DMS 273 (cell line): ENCODE measurements at regions not wholly inside any gene's neighbourhood (a gene's known extent, or its start where the extent isn't known, plus 50 kb on each side); places are given as distances from the start of the nearest gene placed in this dataset.

ENCODE experiments used
- DNase-seq: peaks from one replicate; lab custom pipeline; 2025; ENCODE audit not compliant: unreplicated experiment; lab: John Stamatoyannopoulos, UW

DNA sequence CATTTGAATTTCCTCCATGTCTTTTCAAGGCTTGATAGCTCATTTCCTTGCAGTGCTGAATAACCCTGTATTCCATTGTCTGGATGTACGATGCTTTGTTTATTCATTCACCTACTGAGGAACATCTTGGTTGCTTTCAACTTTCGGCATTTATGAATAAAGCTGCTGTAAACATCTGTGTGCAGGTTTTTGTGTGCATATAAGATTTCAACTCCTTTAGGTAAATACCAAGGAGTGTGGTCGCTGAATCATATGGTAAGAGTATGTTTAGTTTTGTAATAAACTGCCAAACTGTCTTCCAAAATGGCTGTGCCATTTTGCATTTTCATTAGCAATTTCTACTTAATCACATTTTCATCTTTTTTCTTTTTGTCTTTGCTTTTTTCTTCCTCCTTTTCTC is 327.7 kb upstream of the TBX3 start:
- no peak for DNase-seq

DNA sequence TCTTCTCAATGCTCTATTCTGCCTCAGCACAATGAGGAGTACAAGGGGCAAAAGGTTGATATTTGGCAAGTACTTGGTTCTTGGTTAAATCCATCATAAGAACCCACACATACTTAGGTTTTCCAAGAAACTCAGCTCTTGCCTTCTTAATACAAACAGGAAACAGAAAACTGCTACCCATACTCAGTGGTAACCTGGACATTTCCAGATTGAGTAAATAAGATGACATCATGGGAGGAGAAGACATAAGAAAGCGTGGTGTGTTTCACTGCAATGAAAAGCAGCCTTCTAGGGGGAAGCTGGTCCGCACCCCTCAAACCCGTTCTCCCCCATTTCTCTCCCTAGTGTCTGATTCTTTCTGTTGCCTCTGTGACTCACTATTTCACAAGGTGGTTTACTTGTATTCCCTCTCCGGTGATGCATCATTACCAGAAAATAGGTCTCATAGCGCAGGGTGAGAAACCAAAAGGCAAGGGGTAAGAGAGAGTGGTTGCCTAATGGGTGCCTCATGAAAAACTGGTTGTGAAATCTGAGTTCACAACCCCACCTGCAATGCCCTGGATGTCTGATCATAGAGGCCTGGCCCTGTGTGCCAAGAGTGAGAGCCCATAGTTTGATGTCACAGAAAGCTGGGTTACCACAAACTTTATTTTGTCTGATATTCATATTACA is 326.5 kb upstream of the TBX3 start:
- DNase-seq = no peak

DNA sequence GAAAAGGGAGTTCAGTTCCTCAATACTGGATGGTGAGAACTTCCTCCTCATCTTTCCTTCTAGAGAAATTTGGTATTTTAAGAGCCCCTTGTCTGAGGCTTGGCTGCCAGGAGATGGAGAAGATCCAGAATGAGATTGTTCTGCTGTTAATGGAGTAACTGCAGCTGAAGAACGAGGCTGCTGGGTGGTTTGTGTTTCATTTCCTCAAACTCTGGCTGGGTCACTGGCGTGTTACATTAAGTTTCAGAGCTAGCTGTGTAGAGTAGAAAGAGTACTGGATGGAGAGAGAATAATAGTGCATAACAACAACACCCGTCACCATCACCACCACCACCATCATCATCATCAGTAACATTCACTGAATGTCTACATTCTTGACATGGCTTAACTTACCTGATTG is 325.0 kb upstream of the TBX3 start:
- no peak for DNase-seq

DNA sequence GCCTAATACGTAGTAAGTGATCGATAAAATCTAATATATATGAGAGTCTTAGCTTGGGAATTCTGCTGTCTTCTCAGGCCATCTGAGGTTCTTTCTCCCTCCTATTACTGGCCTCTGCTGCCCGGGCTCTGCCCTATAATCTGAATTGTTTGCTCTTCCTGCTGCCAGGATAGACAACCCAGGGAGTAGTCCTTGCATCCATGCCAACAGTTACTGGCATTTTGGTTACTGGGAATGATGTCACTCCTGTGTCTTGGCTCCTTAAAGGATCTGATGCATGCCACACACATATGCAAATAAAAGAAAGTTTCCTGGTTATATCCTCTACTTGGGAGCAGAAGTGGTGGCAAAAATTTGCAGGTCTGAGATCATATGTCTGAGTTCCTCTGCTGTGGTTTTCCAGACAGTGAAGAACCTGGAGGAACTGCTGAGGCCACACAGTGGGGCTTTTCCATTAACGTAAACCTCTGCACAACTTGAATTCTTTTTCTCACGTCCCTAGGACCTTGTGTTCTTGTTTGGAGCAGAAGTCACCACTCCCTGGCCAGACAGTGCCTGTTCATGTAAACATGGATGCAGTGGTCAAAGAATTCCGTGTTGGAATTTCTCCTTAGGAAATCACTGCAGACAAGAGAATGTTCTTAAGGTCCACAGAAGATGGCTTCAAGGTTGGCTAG is 320.6 kb upstream of the TBX3 start:
- DNase-seq = no peak

DNA sequence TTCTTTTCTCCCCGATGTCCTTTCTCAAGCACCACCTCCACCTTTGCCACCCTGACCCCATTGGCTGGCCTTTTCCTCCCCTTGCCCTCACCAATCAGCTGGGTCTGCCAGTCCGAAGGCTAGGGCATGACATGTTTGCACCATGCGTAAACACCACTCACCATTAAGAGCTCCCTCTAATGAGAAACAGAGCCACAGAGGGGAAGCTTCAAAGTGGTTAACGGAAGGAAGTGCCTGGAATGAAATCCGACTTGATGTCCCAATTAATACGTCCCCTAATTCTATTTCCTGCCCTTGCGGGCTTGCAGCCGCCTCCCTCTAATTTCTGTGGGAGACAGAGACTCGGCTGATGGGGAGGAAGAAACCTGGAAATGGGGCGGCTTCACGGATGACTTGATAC is 318.5 kb upstream of the TBX3 start:
- DNase-seq = no peak

DNA sequence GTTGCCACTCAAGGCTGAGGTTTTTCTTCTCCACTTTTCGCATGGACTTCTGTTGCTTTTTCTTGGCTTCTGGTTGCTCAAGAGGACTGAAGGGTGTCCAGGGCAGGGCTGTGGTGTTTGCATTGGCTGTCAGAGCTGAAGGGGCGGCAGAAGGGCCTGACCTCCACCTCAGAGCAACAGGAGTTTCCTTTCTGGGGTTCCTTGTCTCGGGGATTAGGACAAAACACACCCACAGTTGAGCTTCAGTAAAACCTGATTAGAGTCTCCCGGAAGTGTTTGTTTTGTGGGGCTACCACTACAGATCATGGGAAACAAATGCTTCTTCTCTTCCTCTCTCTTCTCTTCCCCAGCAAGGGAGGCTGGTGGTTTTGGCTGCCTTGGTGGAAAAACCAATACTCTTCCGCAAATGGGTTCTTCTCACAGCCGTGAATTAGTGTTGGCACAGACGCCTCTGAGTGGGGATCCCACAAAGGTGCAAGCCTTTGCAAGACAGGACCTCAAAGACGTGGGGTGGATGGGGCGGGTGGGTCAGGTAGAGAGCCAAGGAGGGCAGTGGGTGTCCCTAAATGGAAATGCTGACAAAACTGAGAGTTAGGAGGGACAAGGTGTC is 317.7 kb upstream of the TBX3 start:
- no peak for DNase-seq

DNA sequence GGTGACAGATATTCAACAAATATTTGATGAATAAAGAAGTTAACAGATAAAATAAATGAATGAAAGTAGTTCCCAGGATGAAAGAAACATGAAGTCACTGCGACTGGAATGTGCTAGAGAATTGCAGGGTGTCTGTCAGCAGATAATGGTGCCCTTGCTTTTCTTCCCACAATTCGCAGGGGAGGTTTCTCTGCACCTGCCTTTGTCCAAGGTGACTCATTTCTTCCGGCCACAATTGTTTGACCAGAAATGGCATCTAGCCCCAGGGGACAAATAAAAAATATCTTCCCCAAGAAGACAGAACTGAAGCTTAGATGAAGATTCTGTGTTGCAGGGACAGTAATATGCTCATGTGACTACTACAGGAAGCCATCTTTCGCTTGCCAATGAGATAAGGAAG is 316.1 kb upstream of the TBX3 start:
- no peak for DNase-seq

DNA sequence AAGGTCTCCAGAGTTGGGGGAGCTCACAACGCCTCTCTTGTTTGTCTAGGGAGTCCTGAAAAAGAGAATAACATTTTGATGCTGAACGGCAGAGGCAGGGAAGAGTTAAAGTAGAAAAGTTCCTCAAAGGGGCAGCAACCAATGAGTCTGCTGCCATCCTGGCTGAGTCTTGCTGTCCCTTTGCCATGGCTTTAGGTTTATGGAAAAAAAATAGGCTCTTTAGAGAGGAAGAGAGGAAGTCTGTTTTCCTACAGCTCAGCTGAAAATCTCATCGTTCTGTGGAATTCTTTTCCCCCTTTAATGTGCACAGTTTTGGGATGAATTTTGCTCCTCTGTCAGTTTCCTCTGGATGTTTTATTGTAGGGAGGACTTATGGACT is 314.8 kb upstream of the TBX3 start:
- DNase-seq = no peak

DNA sequence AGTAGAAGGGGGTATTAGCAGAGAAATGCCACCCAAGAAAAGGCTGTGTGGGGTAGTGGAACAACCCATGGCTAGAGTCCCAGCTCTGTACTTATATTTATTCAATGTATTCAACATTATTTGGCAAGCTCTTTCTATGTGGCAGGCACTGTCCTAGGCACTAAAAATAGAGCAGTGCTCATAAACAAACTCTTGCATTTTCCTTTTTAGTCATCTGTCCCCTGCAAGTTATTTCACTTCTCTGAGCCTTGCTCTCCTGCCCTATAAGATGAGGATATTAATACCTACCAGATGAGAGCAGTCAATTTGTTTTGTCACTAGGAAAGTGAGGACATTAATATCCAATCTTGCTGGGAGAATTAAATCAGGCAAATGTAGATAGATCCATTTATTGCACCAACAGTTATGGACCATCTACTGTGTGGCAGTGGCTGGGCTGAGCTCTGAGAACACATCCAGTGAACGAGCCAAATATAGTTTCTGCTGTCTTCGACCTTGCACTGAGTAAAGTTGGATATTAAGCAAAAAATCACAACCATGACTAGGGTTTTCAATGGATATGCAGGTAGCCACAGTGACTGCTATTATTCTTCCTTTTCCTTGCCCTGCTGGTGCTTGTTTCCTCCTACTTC is 314.3 kb upstream of the TBX3 start:
- no peak for DNase-seq

DNA sequence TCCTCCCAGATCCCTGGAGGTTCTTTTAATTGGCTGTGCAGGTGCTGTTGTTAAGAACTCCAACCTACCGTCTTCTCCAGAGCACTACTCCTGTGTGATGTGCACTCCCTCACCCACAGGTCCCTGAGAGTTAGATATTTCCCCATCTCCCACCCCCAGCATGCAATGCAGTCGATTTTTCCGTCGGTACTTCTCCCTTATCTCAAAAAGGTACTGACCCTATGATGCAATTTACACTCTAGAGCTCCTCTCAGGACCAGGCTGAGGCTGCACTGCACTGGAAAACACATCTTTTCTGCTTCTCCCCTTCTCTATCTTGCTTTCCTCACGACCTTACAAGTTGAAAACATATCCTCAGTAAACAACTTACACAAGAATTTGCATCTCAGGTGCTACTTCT is 312.4 kb upstream of the TBX3 start:
- no peak for DNase-seq

DNA sequence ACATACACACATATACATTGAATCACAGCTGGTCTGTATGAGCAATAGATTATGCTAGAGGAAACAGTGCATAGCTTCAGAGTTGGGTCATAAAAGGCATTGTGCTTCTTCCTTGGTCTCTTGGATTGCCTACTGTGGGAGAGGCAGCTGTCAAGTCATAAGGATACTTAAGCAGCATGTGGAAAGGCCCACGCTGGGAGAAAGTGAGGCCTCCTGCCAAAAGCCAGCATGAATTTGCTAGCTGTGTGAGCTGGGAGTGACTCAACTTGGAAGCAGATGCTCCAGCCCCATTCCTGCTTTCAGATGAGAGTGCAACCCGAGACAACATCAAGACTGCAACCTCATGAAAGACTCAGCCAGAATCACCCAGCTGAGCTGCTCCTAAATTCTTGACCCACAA is 311.9 kb upstream of the TBX3 start:
- peak; percentile 71 for DNase-seq

DNA sequence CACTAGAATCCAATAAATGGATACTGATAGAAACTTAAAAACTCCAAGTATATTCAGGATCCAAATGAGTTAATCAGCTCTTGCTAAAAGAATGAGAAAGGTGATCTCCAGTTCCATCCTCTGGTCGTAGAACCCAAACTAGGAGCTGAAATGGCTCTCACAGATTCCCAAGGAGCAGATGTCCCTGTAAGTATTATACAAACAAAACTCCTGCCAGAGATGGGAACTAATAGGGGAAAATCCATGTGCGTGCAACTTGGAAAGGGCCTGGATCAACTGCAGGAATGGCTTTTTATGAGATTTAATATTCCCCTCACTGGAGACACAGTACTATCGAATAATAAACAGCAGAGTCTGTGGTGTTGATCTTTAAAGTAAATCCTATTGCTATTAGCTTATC is 309.2 kb upstream of the TBX3 start:
- peak; percentile 58 for DNase-seq

DNA sequence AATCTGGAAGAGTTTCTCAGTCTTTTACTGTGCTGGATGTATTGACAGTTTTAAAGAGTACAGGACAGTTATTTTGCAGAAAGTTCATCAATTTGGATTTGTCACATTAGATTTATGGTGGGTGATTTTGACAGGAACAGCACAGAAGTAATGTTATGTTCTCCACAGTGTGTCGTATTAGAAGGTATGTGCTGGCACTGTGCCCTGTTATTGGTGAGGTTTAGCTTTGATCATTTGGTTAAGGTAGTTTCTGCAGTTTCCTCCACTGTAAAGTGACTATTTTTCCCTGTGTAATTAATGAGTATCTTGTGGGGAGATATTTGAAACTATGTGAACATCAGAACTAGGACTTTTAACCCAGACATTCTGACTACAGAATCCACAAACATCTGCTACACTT is 308.5 kb upstream of the TBX3 start:
- peak; percentile 10 for DNase-seq

DNA sequence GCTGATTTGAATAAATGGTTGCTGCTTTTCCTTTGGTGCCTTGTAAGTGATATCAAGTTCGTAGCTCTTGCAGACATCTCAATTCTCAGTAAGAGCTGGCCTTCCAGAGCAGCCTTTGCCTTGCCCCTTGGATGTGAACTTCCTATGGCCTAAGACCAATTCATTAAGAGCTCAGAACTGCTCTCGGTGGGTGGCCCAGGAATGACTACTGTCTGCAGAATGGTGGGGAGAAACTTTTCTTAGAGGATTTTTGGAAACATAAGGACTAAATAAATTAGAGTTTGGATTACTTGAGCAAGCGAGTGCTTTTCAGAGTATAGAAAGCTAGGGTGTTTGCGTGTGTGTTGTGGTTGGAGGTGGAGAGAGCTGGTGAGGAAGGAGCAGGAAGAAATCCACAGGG is 306.4 kb upstream of the TBX3 start:
- no peak for DNase-seq

DNA sequence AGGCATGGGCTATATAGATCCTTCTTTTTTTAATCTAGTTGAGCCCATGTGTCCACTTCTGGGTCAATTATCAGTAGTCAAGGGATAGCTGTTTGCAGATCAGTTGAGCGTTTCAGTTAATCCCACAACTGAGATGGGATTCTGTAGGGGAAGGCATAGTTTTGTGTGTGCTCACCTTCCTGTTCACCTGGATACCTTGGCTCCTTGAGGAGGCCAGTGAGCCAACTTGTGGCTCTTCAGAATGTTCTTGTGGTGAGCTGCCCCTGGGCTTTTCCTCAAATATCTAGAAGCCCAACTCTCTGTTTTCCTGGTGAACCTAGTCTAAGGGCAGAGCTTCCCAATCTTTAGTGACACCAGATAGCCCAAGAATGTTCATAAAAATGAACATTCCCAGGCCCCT is 302.9 kb upstream of the TBX3 start:
- DNase-seq = no peak

DNA sequence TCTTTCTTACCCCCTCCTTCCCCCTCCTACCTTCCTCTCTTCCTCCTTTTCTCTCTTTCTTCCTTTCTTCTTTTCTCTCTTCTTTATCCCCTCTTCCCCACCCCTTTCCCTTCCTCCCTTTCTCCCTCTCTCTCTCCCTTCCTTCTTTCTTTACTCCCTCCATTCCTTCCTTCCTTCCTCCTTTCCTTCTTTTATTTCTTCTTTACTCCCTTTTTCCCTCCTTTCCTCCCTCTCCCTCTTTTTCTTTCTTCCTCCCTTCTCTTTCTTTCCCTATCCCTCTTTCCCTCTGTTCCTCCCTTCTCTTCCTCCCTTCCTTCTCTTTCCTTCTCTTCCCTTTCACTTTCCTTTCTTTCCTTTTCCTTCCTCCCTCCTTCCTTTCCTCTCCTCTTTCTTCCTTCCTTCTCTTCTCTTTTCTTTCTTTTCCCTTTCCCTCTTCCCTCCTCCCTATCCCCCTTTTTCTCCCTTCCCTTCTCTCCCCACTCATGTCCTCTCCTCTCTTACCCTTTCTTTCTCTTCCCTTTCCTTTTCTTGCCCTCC is 302.3 kb upstream of the TBX3 start:
- DNase-seq = no peak

DNA sequence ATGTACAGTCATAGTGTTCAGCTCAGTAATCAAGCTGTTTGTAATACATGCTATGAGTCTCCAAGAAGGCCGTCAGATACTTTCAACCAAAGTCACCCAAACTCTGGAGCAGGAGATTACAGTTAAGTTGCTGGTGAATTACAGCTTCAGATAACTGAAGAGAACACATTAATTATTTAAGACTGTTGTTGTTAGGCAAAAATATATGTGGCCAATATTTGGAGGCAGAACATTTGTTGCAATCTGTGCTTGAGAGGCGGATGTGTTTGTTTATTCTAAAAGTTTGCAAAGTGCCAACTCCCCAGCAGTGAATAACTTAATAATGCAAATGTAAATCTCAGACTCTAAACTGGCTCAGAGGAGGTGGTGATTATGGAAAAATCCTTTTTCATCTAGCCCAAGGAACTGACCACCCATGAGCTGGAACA is 300.7 kb upstream of the TBX3 start:
- no peak for DNase-seq

DNA sequence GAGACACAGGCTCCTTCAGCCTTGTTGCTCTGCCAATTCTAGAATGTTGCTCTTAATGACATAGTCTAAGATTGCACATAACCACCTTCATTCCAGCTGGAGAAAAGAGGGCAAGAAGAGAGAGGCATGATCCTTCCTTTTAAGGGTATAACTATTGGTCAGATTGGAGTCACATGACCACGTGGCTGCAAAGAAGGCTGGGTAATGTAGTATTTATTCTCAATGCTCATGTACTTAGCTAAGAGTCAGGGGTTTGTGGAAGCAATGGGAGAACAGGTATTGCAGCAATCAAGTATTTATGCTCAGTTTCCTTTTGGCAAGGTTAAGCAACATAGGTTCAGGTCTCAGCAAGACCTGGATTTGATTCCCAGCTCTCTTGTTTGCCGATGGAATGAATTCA is 298.8 kb upstream of the TBX3 start:
- peak; percentile 16 for DNase-seq

DNA sequence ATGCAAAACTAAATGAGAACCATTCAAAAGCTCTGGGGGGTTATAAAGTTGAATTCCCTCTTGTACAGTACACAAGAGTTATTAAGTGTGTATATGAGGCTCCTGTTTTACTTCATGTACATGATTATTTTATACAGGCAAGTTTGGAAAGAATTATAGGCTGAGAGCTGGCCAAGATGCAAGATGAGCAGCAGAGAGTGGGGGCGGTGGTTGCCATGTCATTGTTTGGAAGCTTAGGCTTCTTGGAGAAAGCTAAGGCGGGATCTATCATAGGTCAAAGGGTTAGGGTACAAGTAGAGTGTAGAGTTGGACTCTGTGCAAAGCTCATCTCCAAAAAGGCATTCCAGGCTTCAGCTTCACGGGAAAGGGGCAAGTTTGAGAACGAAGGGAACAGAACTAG is 297.1 kb upstream of the TBX3 start:
- no peak for DNase-seq

DNA sequence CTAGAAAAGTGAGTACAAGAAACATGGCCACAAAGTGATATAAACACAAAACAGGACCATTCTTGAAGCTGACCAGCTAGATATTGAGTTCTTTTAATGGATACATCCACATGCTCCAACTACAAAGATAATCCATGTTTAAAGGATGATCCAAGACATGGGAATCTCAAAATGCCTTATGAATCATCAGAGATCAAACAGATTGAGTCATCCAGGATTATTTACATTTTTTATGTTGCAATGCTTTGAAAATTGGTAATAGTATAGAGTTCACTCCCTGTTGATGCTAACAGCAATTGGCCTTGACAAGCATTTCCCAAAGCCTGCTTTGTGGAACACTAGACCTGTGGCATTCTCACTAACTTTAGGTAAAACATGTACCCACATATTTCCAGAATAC is 293.0 kb upstream of the TBX3 start:
- DNase-seq = no peak

DNA sequence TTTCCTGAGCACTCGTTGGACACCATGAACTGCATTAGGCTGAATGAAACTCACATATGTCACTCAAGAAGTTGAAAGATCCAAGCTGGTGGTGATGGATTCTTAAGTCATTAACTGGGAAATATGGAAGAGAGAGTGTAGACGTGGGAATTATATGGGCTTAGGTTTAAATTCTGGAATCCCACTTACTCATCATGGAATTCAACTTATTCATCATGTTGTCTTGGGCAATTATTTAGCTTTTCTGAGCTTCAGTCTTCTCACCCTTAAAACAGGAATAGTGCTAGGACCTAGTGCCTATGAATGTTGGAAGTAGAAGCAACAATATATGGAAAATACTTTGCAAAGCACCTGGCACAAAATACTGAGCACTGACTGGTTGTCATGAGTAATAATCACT is 292.4 kb upstream of the TBX3 start:
- no peak for DNase-seq
